Hindlimb muscle (tissue), 1 donor: ENCODE measurements at regions not wholly inside any gene's neighbourhood (a gene's known extent, or its start where the extent isn't known, plus 50 kb on each side); places are given as distances from the start of the nearest gene placed in this dataset.

Experiments
- DNase-seq: peaks from one replicate; pipeline ENCODE4 v3.0.0-alpha.2; 2013

DNA sequence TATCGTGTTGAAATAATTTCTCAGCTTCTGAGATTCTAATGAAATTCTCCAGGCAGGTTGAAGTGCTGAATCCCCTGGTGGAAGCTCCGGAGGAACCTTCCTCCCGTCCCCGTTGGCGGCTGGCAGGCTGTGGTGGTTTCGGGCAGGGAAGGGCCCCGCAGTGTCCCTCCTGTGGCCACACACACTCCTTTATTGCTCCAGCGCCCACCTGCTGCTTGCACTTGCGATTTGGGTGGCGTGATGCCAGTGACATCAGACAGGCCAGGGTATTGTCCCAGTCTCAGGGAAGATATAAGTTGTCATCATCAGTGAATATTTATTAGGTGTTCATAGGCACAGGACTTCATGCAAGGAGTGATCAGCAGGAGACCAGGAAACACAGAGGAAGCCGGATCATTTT is 530.4 kb downstream of the QKI start:
- DNase-seq, result no peak

- peak; percentile 57 for DNase-seq
These were observed 529.3 kb downstream of the QKI start for GRCh38 chr6:163943607-163944385.

DNA sequence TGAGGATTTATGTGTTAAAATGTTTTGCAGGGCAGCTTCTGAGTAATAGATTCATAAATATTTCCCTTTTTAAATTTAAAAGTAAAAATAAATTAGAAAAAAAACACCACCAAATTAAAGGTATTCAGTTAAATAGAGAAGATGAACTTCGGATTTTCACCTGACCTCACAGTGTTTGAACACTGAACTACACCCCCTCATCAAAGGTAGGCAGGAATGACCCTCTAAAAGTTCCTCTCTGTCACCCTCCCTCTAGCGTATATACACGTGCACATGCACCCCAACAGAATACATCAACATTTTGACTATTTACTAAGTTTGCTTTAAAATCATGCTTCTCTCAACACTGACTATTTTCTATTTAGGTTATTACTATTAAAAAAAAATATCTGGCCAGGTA is 528.3 kb downstream of the QKI start:
- DNase-seq, result no peak

GRCh38 chr6:163941624-163941976 is 527.1 kb downstream of the QKI start:
- DNase-seq, result no peak

- peak; percentile 46 for DNase-seq
These were observed 526.4 kb downstream of the QKI start for GRCh38 chr6:163940705-163941623.

- no peak for DNase-seq
These were observed 522.6 kb downstream of the QKI start for GRCh38 chr6:163937071-163937470.

DNA sequence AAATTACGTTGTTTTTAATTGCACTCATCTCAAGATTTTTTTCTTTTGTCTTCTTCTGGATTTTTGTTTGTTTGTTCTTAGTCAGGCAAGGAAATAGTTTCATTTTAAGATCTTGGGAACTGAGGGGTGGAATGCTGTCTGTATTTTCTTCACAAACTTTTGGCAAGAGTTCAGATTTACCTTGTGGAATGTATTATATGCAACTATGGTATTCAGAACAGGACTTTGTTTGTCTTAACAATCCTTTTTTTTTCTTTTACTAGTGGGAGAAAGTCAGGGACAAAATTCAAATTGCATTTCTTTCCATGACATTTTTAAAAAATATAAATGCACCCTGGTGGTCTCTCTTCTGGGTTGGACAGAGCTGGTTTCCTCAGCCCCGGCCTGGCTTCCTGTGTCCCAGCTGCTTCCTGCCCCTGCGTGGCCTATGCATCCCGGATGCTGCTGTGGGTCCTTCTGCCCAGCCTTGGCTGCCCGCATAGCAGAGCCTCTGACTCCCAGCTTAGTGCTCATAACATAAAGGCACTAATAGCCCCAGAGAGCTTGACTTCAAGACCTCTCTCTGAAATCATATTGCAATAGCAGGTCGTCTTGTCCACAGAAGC is 520.7 kb downstream of the QKI start:
- DNase-seq, result no peak

GRCh38 chr6:163930012-163930411 is 515.5 kb downstream of the QKI start:
- no peak for DNase-seq

DNA sequence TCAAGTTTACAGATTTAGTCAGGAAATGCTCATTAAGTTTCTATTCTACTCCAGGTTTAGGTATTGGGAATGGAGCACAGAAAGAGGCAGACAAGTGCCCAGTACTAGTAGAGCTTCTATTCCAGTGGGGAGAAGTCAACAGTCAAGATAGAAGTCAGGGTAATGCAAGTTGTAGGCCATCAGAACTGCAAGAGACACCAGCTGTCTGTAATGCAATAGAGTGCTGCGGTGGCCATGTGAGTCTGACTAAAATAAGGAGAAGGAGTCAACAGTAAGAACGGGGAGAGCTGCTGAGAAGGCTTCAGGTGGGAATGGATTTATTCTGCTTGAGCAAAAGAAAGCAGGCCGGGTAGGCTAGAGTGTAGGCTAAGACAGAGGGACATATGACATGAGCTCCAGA is 515.0 kb downstream of the QKI start:
- DNase-seq, result no peak

DNA sequence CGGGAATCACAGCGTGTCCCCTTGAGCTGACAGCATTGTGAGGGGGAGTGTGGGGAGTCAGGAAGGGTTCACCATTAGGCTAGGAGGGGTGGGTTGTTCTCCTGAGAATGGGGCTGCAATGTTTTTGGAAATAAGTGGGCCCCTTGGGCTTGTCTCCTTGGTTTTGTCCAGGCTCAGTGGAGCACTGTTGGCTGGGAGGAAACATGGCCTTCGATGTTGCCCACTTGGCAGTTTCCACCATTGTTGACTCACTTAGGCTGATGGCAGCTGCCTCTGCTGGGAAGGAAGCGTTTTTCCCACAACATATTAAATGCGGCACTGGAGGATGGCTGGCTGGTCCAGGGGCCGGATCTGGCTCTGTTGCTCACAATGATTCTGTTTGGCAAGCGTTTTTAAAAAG is 512.1 kb downstream of the QKI start:
- peak; percentile 33 for DNase-seq

- no peak for DNase-seq
These were observed 511.3 kb downstream of the QKI start for GRCh38 chr6:163925839-163926238.

DNA sequence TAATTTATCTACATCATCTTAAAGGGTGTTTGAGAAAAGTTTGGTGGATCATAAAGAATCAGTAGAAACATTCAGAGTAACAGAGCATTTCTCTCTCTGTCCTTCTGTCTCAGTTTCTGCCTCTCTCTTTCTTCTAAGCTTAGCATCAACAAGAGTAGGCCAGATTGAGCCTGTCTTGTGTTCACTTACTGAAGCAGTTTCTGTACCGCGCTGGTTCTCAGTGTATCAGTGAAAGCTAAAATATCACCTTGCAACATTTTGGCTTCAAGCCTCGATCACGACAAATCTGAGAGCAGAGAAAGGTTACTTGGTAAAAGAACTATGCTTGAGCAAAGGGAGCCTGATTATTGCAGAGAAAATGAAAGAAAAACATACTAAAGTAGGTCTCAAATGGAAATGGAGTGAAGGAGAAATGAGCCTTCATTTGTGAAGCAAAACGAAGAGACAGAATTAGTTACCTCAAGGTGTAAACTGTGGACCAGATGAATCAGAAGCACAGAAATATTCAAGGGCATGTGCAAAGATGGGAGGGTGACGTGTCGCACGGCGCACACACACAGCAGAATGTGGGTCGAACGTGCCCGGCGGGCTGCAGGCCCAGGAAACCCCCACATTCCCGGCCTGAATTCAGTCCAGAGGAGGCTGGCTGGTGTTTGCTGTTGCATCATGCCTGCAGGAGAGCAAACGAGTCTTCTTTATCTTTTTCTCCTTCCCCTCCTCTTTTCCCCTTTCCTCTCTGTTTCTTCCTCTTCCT is 509.3 kb downstream of the QKI start:
- DNase-seq, result no peak

- DNase-seq, result no peak
These were observed 508.0 kb downstream of the QKI start for GRCh38 chr6:163922562-163922961.

DNA sequence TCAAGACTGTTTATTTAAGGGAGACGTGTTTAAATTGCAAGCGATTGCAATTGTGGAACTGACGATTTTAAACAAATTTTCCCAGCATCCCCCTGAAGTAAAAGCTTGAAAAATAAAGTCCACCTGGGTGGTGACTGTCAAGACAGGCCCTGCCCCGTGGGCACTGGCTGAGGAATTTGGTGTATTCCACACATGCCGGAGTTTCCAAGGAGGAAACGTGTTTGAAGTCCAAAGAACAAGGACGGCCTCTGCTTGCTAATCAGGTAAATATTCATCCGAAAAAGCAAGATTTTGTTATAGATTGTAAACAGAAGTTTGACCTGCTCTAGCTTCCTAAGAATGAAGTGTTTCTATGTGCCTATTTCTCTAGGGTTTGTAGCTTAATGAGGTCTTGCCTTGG is 505.1 kb downstream of the QKI start:
- no peak for DNase-seq

GRCh38 chr6:163916315-163917081 is 502.0 kb downstream of the QKI start:
- no peak for DNase-seq

DNA sequence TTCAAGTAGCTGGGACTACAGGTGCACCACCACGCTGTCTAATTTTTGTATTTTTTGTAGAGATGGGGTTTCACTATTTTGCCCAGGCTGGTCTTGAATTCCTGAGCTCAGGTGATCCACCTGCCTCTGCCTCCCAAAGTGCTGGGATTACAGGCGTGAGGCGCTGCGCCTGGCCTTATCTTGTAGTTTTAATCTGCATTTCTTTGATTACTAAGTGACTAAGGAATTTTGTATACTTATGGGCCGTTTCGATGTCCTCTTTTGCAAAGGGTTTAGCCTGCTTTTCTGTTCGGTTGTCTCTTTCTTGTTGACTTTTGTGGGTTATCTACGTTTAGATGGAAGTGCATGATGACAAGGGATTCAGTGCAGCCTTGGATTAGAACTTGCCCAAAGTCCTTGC is 500.6 kb downstream of the QKI start:
- no peak for DNase-seq

- DNase-seq, result no peak
These were observed 498.5 kb downstream of the QKI start for GRCh38 chr6:163913045-163913444.

- no peak for DNase-seq
These were observed 491.6 kb downstream of the QKI start for GRCh38 chr6:163906006-163906710.

DNA sequence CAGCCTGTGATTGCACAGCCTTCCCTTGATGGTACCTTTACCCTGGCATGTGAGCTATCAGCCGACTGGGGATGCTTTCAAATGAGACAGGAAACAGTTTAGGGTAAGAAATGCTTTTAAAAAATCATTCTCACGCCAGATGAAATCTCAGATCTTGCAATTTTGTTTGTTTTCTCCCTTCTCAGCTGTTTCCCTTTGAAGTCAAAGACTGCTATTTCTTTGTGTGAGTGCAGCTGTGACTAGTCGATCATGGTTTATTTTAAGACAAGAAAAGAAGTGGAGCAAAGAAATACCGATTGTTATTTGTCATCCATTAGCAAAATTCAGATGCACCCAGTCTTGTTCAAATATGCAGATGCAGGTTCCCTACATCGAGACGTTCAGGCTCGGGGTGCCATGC is 489.7 kb downstream of the QKI start:
- DNase-seq, result no peak

DNA sequence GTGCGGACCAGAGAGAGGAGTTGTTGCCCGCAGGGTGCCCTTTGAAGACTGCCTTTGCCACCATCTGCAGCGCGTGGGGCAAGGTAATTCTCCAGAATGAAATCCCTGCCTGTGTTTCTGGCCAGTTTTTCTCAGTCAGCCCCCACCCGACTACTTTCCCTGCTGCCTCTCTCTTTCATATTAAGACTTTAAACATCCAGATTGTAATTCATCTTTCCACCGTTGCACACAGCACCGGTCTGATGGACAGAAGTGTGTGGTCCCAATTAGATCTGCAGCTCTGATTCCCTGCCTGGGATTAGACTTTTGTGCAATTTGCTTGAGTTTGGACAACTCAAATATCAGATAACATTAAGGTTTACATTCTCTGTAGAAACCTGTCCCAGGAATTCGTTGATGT is 489.0 kb downstream of the QKI start:
- no peak for DNase-seq

DNA sequence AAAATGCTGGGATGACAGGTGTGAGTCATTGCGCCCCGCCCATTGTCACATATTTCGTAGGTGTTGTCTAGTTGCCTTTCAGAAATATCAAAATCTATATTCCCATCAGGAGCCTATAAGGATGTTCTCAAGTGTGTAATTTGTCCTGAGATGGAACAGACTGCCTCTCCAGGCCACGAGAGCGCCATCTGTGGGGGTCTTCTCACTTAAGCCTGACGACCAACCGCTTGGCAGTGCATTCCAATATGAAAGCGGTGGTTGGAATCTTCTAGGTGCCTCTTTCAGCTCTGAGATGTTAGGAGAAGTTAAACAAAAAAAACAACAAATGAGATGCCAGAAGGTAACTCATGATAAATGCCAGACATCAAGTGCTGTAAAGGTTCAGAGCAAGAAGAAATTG is 488.5 kb downstream of the QKI start:
- no peak for DNase-seq
